Effector memory CD8-positive, alpha-beta T cell (primary cell): ENCODE measurements at regions not wholly inside any gene's neighbourhood (a gene's known extent, or its start where the extent isn't known, plus 50 kb on each side); places are given as distances from the start of the nearest gene placed in this dataset.

Source experiments
- ATAC-seq: fragments of 150-1000 bp; cut with Tn5 transposase; replicated peaks from 2 replicates; pipeline ENCODE4 v1.10.0; 2021; ENCODE audit warnings: mild to moderate bottlenecking, moderate library complexity
- DNase-seq, 3 experiments: peaks; one replicate each; pipeline ENCODE4 v3.0.0; 2021
- H3K27ac Mint-ChIP-seq, 2 donors: one replicate each; pipeline ENCODE4 v1.8.0; 2022; ENCODE audit warnings: mild to moderate bottlenecking in 2 of 2, mixed read lengths in 2 of 2, moderate library complexity in 2 of 2
- H3K27me3 Mint-ChIP-seq, 2 donors: one replicate each; pipeline ENCODE4 v1.8.0; 2022; ENCODE audit warnings: mixed read lengths in 2 of 2
- H3K36me3 Mint-ChIP-seq: one replicate; pipeline ENCODE4 v1.8.0; 2022; ENCODE audit warnings: mild to moderate bottlenecking, moderate library complexity, mixed read lengths; ENCODE audit not compliant: insufficient read depth
- H3K4me1 Mint-ChIP-seq, 2 donors: one replicate each; pipeline ENCODE4 v1.8.0; 2022; ENCODE audit warnings: low read depth in 2 of 2, mixed read lengths in 2 of 2
- H3K4me3 Mint-ChIP-seq, 2 donors: one replicate each; pipeline ENCODE4 v1.8.0; 2022; ENCODE audit warnings: mild to moderate bottlenecking in 2 of 2, mixed read lengths in 2 of 2, moderate library complexity in 2 of 2
- H3K9me3 Mint-ChIP-seq, 2 donors: one replicate each; pipeline ENCODE4 v1.8.0; 2022; ENCODE audit warnings: mixed read lengths in 2 of 2

- H3K27me3 Mint-ChIP-seq: peaks cover 57 to 62% of the 10 kb centered on the region in 2 donors
- ATAC-seq: no peak
- H3K27ac Mint-ChIP-seq: no peak overlapping the region
- no peaks in the 10 kb centered on the region for H3K4me1 Mint-ChIP-seq
- DNase-seq: no peak
- no peaks in the 10 kb centered on the region for H3K9me3 Mint-ChIP-seq
- no peaks in the 10 kb centered on the region for H3K36me3 Mint-ChIP-seq
- no peak overlapping the region for H3K4me3 Mint-ChIP-seq
Observed at GRCh38 chr2:237180187-237180586, 94.5 kb downstream of the COPS8 start.

DNA sequence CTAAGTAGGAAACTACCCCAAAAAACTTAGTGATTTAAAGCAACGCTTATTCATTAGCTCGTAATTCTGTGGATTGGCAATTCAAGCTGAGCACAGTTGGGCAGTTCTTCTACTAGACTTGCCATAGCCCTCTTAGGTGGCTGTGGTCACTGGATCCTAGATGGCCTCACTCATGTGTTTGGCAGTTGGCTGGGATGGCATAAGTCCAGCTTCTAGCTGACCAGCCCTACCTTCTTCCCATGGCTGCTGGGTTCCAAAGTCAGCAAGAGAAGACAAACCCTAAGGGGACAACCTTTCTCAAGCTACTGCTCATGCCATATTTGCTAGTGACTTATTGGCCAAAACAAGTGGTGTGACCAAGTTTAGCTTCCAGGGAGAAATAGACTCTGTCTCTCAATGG is 95.3 kb downstream of the COPS8 start:
- Mint-ChIP-seq H3K27me3 (peaks cover 62 to 64% of the 10 kb centered on the region in 2 donors), H3K9me3 (no peaks in the 10 kb centered on the region), H3K4me1 (no peaks in the 10 kb centered on the region), H3K4me3 (no peak overlapping the region), H3K27ac (no peak overlapping the region), H3K36me3 (no peaks in the 10 kb centered on the region)
- DNase-seq: no peak
- ATAC-seq: no peak

- Mint-ChIP-seq H3K27ac (no peak overlapping the region), H3K9me3 (no peaks in the 10 kb centered on the region), H3K27me3 (peaks cover 64 to 70% of the 10 kb centered on the region in 2 donors), H3K4me1 (no peaks in the 10 kb centered on the region), H3K36me3 (no peaks in the 10 kb centered on the region), H3K4me3 (no peak overlapping the region)
- ATAC-seq (no peak), DNase-seq (no peak)
Observed at GRCh38 chr2:237181844-237182243, 96.2 kb downstream of the COPS8 start.

DNA sequence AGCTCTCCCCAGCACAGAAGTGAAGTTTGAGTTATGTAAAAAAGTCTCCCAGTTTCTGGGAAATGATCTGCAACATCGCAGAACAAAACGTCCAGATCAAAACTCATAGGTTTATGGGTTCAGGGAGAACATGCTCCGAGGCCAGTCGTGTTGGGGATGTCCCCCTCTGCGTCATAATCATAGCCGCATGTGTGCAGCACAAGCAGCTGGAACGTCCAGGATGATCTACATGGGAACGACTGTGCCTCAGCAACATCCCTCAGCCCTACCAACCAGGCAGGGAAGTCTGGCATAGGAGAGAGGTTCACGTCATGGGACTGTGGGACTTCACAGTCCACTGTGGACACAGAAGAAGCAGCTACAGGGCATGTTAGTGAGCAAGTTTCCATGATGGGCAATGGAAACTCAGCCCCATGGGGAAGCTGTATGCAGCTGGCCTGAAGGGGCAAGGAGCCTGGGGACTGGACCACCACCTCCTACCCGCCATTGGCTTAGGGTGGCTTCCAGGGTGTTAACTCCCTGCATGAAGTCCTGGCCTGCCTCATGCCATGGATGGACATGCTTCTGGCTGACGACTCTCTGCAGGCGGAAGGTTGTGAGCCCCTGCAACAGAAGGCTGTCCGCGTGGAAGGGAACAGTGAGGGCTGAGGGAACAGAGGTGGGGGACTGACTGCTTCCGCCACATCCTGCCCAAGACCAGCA is 96.9 kb downstream of the COPS8 start:
- DNase-seq: no peak
- H3K9me3 Mint-ChIP-seq: no peaks in the 10 kb centered on the region
- no peaks in the 10 kb centered on the region for H3K36me3 Mint-ChIP-seq
- H3K27ac Mint-ChIP-seq: no peak overlapping the region
- peaks cover 60 to 65% of the 10 kb centered on the region in 2 donors for H3K27me3 Mint-ChIP-seq
- H3K4me1 Mint-ChIP-seq: no peaks in the 10 kb centered on the region
- no peak overlapping the region for H3K4me3 Mint-ChIP-seq
- no peak for ATAC-seq

- Mint-ChIP-seq H3K4me3 (no peak overlapping the region), H3K27me3 (peaks cover 44 to 57% of the 10 kb centered on the region in 2 donors), H3K36me3 (no peaks in the 10 kb centered on the region), H3K9me3 (no peaks in the 10 kb centered on the region), H3K4me1 (no peaks in the 10 kb centered on the region), H3K27ac (no peak overlapping the region)
- DNase-seq: no peak
- no peak for ATAC-seq
Observed at GRCh38 chr2:237184192-237184918, 98.7 kb downstream of the COPS8 start.

DNA sequence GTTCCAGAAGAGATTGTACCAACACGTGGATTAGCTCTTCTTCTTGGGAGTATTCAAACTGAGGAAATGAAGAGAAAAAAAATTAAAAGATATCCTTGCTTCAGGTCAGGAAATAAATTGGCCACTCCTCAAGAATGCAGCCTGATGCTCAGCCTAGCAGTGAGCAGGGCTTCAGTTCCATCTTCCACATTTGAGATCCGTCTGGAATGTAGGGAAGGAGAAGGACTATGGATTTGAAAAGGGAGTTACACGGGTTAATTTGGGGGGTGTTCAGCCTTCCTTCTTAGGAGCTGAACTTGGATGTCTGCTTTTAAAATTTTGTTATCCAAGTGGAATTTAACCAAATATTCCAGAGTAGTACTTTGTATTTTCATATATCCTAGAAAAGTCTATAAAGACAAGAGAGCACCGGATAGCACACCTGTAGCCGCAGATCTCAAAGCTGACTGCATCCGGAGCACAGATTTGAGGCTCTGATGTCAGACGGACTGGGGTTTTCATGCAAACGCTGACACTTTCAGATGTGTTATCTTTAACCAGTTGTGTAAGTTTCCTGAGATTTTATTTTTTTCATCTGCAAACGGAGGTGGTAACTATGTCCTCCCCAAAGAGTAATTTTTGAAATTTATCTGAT is 99.3 kb downstream of the COPS8 start:
- Mint-ChIP-seq H3K27me3 (peaks cover 37 to 51% of the 10 kb centered on the region in 2 donors), H3K27ac (no peak overlapping the region), H3K9me3 (no peaks in the 10 kb centered on the region), H3K4me3 (no peak overlapping the region), H3K36me3 (no peaks in the 10 kb centered on the region), H3K4me1 (no peaks in the 10 kb centered on the region)
- DNase-seq (no peak), ATAC-seq (no peak)

- H3K4me3 Mint-ChIP-seq: no peak overlapping the region
Observed at GRCh38 chr2:237185553-237185925, 99.8 kb downstream of the COPS8 start.

GRCh38 chr2:237189799-237190198 is 104.1 kb downstream of the COPS8 start:
- no peak for DNase-seq
- ATAC-seq: no peak
- H3K27me3 Mint-ChIP-seq: peaks cover 55 to 64% of the 10 kb centered on the region in 2 donors

More at GRCh38 chr2:237185553-237185925, 99.8 kb downstream of the COPS8 start:
- Mint-ChIP-seq H3K4me1 (no peaks in the 10 kb centered on the region), H3K27me3 (peaks cover 39 to 54% of the 10 kb centered on the region in 2 donors), H3K9me3 (no peaks in the 10 kb centered on the region), H3K27ac (no peak overlapping the region), H3K36me3 (no peaks in the 10 kb centered on the region)
- ATAC-seq (no peak), DNase-seq (no peak)

GRCh38 chr2:237190966-237191713 is 105.5 kb downstream of the COPS8 start:
- Mint-ChIP-seq H3K27ac (no peak overlapping the region), H3K4me1 (no peaks in the 10 kb centered on the region), H3K4me3 (no peak overlapping the region), H3K36me3 (no peaks in the 10 kb centered on the region), H3K27me3 (peaks cover 46 to 67% of the 10 kb centered on the region in 2 donors), H3K9me3 (no peaks in the 10 kb centered on the region)
- DNase-seq: no peak
- ATAC-seq: no peak

More at GRCh38 chr2:237189799-237190198, 104.1 kb downstream of the COPS8 start:
- Mint-ChIP-seq H3K4me1 (no peaks in the 10 kb centered on the region), H3K36me3 (no peaks in the 10 kb centered on the region), H3K9me3 (no peaks in the 10 kb centered on the region), H3K27ac (no peak overlapping the region), H3K4me3 (no peak overlapping the region)

DNA sequence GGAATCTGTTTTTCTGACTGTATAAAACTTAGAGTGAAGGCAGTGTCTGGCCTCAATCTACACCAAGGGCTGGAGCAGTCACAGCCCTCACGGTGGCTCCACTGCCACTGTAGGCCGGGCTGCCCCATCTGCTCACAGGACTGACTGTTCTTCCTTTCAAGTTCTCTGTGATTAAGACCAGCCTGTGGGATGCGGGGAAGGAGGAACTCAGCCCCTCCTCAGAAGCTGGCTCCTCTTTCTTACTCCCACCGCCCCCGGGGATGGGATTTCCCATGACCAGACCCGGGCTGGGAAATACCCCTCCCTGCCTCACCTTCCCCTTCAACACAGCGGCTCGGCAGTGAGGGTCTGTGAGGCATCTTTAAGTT is 106.0 kb downstream of the COPS8 start:
- ATAC-seq (no peak), DNase-seq (no peak)
- H3K27ac Mint-ChIP-seq: no peak overlapping the region
- no peaks in the 10 kb centered on the region for H3K9me3 Mint-ChIP-seq
- no peaks in the 10 kb centered on the region for H3K4me1 Mint-ChIP-seq
- no peaks in the 10 kb centered on the region for H3K36me3 Mint-ChIP-seq
- peaks cover 41 to 67% of the 10 kb centered on the region in 2 donors for H3K27me3 Mint-ChIP-seq
- H3K4me3 Mint-ChIP-seq: no peak overlapping the region

DNA sequence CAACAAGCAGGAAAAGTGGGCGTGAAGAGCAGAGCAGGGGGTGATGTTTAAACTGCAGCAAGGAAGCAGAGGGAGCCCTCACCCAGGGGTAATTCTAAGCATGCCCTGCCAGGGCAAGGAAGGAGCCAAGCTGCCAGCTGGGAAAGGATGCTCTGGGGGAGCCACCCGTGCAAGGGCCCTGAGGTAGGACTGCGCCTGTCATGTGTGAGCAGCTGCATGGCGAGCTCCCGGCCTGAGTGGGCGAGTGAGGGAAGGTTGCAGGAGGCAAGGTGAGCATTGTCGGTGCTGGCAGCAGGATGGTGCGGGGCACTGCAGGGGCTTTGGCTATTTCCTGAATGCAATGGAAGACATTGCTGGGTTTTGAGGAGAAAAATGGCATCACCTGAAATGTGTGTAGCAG is 107.2 kb downstream of the COPS8 start:
- H3K27me3 Mint-ChIP-seq: peaks cover 38 to 78% of the 10 kb centered on the region in 2 donors
- no peak overlapping the region for H3K27ac Mint-ChIP-seq
- H3K4me3 Mint-ChIP-seq: no peak overlapping the region
- DNase-seq (no peak), ATAC-seq (no peak)
- no peaks in the 10 kb centered on the region for H3K4me1 Mint-ChIP-seq
- H3K9me3 Mint-ChIP-seq: no peaks in the 10 kb centered on the region
- no peaks in the 10 kb centered on the region for H3K36me3 Mint-ChIP-seq

GRCh38 chr2:237193436-237193835 is 107.7 kb downstream of the COPS8 start:
- no peak overlapping the region for H3K4me3 Mint-ChIP-seq

GRCh38 chr2:237194081-237194480 is 108.4 kb downstream of the COPS8 start:
- Mint-ChIP-seq H3K9me3 (no peaks in the 10 kb centered on the region), H3K27me3 (peaks cover 38 to 78% of the 10 kb centered on the region in 2 donors), H3K4me1 (no peaks in the 10 kb centered on the region), H3K4me3 (no peak overlapping the region), H3K36me3 (no peaks in the 10 kb centered on the region), H3K27ac (no peak overlapping the region)
- DNase-seq (no peak), ATAC-seq (no peak)

More at GRCh38 chr2:237193436-237193835, 107.7 kb downstream of the COPS8 start:
- H3K27ac Mint-ChIP-seq: no peak overlapping the region
- no peaks in the 10 kb centered on the region for H3K4me1 Mint-ChIP-seq
- H3K9me3 Mint-ChIP-seq: no peaks in the 10 kb centered on the region
- peaks cover 38 to 78% of the 10 kb centered on the region in 2 donors for H3K27me3 Mint-ChIP-seq
- H3K36me3 Mint-ChIP-seq: no peaks in the 10 kb centered on the region
- ATAC-seq (no peak), DNase-seq (no peak)
